HUDEP-2 (cell line): ENCODE measurements at regions not wholly inside any gene's neighbourhood (a gene's known extent, or its start where the extent isn't known, plus 50 kb on each side); places are given as distances from the start of the nearest gene placed in this dataset.

Experiments
- DNase-seq, 76 experiments: peaks; one replicate each; lab custom pipeline; 2025; ENCODE audit not compliant: unreplicated experiment in 76 of 76; lab: John Stamatoyannopoulos, UW

GRCh38 chr11:130766650-130767565 is 149.4 kb downstream of the SNX19 start:
- no peak for DNase-seq

DNA sequence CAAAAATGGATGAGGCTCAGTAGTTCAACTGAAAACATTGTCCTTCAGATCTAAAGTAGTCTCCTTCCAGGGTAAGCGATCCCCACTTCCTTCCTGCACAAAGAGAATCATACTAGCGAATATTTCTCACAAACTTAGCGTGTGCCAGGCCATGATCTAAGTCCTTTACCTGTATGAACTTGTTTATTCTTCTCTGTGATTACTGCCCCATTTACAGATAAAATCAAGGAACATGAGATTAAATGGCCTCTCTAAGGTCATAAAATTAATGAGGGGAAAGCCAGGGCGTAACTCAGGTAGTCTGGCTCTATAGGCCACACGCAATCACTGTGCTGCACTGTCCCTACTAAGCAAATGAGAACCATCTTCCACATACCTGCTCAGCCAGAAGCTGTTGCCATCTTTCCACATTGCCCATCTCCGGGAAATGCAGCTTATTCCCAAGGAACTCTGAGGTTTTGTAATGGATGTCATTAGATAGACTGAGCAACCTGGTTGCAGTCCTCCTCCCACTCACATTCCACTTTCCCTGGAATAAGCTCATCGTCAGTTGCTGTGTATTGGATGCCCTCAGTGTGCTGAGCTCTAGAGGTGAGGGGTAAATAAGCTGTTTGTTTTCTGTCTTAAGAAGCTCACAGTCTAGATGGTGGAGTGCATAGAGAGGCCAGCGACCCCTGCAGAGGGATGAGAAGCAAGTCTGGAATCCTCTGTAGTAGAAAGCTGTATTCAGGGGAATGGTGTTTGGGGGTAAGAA is 146.3 kb downstream of the SNX19 start:
- no peak for DNase-seq

GRCh38 chr11:130771708-130772107 is 144.6 kb downstream of the SNX19 start:
- DNase-seq, result no peak

GRCh38 chr11:130772266-130773227 is 143.7 kb downstream of the SNX19 start:
- no peak for DNase-seq

DNA sequence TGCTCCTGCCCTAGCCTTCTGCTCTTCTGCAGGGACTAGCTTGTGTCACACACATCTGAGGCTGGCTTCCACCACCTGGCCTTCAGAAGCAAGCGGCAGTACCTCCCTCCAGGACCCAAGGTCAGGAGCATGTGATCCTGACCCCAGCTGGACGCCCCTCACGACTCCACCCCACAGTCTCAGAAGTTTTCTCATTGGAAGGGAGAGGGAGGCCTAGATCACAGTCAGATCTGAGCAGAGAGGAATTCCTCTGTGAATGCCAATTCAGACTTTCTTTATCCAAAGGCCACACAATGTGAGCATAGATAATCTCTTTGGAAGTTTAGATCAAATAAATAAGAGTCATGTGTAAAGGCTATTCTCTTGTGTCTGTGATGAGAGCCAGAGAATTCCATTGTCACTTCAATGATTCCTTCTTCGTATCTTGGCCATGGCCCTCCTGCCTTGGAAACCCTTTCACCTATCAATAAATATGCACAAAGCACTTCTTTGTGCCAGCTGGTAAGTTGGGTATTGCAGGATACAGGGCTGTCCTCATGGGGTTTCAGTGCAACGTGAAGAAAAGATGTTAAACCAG is 142.9 kb downstream of the SNX19 start:
- DNase-seq, result no peak

GRCh38 chr11:130774703-130775102 is 141.6 kb downstream of the SNX19 start:
- DNase-seq, result no peak

DNA sequence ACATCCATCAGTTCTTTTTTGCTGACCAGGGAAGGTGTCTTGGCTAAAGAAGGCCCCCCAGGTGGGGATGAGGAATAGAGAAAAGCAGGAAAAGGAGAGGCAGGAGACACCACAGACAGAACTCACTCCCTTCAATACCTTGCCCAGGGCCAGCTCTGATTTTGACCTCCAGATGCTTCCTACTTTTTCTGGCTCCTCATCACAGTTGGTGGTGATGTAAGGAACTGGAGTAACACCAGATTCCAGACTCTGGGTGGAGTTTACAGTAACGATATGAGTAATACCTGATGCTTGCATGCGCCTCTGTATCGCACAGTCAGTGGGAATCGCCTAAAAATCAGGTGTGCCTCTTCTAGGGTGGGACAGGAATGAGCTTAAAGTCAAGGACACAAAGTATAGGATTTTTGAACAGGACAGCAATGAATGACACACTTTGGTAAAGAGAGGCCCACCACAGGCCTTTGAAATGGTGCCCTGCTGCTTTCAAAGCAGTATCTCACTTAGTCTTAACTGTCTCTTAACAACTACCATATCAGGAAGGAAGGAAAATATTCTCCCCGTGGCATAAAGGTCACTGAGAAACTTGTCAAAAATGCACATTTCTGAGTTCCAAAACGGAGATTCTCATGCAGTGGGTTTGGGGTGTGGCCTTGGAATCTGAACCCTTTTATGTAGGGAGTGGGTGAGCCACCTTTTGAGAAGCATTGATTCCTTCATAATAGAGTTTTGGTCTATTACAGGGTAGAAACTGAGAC is 140.8 kb downstream of the SNX19 start:
- DNase-seq, result no peak

DNA sequence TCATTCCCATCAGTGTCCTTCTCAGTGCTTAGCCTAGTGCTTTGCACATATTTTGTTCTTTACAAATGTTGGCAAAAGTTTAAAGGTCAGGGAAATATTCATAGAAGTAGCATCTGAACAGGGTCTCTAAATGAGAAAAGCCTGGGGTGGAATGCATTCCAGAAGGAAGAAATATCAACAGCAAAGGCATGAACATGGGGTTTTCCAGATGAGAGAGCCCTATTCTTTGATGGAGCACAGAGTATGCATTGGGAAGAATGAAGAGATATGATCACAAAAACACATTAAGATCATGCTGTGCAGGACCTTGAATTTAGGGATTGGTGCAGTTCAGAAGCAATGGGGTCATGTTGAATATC is 140.2 kb downstream of the SNX19 start:
- DNase-seq, result no peak

GRCh38 chr11:130778026-130778425 is 138.3 kb downstream of the SNX19 start:
- no peak for DNase-seq

- no peak for DNase-seq
These were observed 137.6 kb downstream of the SNX19 start for GRCh38 chr11:130778705-130779104.

- DNase-seq, result no peak
These were observed 137.0 kb downstream of the SNX19 start for GRCh38 chr11:130779267-130779666.

DNA sequence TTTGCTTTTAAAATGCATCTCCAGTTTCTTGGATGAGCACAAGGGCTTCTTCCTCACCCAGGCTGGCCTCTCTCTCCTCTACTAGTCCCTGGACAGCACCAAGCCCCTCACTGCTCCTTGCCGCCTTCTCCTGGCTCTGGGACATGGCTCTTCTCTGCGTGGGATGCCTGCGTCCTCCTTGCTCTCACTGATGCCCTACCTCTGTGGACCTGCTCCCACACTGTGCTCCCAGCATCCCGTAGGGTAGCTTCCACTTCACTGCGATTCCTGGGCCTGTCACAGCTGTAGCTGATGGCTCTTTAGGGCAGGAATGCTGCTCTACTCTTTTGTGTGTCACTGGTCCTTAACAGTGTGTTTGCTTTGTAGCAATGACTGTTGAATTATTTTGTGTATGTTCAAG is 136.3 kb downstream of the SNX19 start:
- DNase-seq, result no peak

GRCh38 chr11:130780437-130780836 is 135.8 kb downstream of the SNX19 start:
- no peak for DNase-seq

DNA sequence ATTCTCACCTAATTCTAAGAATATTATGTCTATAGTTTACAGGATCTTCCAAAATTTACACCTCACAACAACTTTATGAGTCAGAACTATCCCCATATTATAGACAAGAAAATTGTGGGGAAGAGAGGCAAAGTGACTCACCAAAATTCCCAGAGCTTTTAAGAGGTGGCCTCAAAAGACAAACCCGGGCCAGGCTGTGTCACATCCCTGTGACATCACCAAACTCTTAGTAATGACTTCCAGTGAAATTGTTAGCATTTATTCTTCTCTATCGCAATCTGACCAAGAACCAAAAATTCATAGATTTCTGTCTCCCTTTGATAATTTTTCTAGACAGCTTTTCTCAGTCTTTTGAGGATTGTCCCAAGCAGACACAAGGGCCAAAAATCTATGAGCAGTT is 134.3 kb downstream of the SNX19 start:
- DNase-seq, result no peak

GRCh38 chr11:130782361-130783222 is 133.7 kb downstream of the SNX19 start:
- DNase-seq, result no peak

DNA sequence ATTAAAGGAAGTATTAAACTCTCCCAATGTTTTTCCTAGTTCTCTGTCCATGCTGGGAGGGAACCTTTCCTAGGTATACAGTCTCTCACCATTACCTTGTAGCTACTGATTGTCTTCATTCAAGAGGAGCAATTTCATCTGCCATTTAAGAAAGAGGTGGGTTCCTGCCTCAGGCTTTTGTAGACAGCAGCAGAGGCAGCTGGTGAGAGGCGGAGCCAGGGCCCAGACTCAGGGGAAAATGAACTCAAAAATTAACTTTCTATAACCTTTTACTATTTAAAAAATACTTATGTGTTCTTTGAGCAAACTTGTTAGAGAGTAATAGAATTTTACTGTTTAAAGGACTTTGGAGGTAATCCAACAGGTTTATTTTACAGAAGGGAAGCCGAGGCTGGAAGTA is 133.0 kb downstream of the SNX19 start:
- DNase-seq, result no peak

GRCh38 chr11:130785380-130786116 is 130.7 kb downstream of the SNX19 start:
- no peak for DNase-seq

DNA sequence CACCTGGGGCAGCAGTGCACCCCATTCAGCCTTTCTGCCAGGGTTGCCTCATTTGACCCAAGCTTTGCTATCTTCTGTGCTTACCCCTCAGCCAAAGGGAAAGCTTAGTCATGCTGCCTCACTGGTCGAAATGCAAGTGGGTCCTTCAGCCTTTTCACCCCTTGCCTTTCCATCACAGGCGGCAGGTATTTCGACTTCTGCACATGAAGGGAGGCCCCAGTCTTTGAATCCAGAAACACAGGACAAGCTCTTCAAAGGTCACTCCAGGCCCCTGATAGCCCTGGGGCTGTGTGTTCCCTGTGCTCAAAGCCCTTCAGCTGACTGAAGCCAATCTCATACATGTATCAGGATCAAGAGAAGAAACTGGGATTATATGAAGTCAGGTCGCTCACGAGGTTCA is 129.7 kb downstream of the SNX19 start:
- no peak for DNase-seq
